OCI-LY1 (cell line): ENCODE measurements at regions not wholly inside any gene's neighbourhood (a gene's known extent, or its start where the extent isn't known, plus 50 kb on each side); places are given as distances from the start of the nearest gene placed in this dataset.

Experiments
- EZH2 ChIP-seq: fragments of 200-600 bp; sonication (generic), shearing (Covaris generic); IDR thresholded peaks from 2 replicates; pipeline ENCODE4 v1.8.0; 2017; ENCODE audit warnings: borderline replicate concordance, mixed run types, mild to moderate bottlenecking, antibody characterized with exemption, low read length, moderate library complexity, mixed read lengths
- TF ChIP-seq, protein P1 (sequence below): fragments of 200-600 bp; sonication (generic), shearing (Covaris generic); IDR thresholded peaks from 2 replicates; pipeline ENCODE4 v1.5.1; 2017; ENCODE audit warnings: mild to moderate bottlenecking, antibody characterized with exemption, low read length, moderate library complexity, mixed read lengths

DNA sequence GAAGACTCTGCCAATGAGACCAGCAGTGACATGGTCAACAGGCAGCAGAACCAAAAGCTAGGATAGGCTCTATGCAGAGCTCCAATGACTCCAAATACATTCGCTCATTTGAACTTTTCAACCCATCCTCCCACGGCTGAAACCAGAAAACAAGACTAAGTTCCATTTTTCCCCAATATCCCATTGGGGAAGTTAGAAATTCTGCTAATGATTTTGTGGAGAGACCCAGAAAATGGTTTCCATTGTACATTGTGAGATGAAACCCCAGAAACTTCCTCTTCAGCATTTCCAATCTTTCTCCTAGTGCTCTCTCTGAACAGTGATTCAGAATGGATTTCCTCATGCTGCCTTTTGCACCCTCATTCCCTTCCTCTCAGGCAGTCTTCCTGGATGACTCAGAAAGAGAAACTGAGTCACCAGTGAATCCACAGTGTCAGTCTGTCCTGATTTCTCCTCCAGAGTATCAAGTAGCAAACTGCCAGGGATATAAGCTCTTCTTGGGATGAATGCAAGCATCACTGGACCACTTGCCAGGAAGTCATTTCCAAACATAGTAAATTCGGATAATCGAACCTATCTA is 467.7 kb upstream of the ID2 start:
- TF ChIP-seq, protein P1, sequence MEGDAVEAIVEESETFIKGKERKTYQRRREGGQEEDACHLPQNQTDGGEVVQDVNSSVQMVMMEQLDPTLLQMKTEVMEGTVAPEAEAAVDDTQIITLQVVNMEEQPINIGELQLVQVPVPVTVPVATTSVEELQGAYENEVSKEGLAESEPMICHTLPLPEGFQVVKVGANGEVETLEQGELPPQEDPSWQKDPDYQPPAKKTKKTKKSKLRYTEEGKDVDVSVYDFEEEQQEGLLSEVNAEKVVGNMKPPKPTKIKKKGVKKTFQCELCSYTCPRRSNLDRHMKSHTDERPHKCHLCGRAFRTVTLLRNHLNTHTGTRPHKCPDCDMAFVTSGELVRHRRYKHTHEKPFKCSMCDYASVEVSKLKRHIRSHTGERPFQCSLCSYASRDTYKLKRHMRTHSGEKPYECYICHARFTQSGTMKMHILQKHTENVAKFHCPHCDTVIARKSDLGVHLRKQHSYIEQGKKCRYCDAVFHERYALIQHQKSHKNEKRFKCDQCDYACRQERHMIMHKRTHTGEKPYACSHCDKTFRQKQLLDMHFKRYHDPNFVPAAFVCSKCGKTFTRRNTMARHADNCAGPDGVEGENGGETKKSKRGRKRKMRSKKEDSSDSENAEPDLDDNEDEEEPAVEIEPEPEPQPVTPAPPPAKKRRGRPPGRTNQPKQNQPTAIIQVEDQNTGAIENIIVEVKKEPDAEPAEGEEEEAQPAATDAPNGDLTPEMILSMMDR = no peak
- no peak for TF ChIP-seq EZH2
